ENCODE measurements at regions not wholly inside any gene's neighbourhood (a gene's known extent, or its start where the extent isn't known, plus 50 kb on each side); places are given as distances from the start of the nearest gene placed in this dataset.
A peak's percentile ranks its signal among the peaks of the same experiment; 100 is the strongest.

- Histone ChIP-seq H3K36me3 (ENCODE audit: insufficient read depth, low read length) (no peaks in the 10 kb centered on the region), H3K27me3 (ENCODE audit: control insufficient read depth, insufficient read depth, low read length) (no peaks in the 10 kb centered on the region), H3K9ac (ENCODE audit: low read depth, low read length) (no peak overlapping the region), H3K4me1 (ENCODE audit: control insufficient read depth, insufficient read depth, low read length) (no peaks in the 10 kb centered on the region), H3K4me3 (ENCODE audit: low read length) (no peak overlapping the region), H3K4me2 (ENCODE audit: low read length) (no peak overlapping the region), H3K9me3 (replicated peaks; ENCODE audit: low read length) (no peaks in the 10 kb centered on the region)
Measured at GRCh38 chr6:148258868-148259267, 83.8 kb upstream of the SASH1 start.

GRCh38 chr6:148261470-148261869 lies 81.2 kb upstream of the SASH1 start:
- Histone ChIP-seq H3K4me3 (ENCODE audit: low read length) (no peak overlapping the region), H3K27me3 (ENCODE audit: control insufficient read depth, insufficient read depth, low read length) (no peaks in the 10 kb centered on the region), H3K4me2 (ENCODE audit: low read length) (no peak overlapping the region), H3K9me3 (replicated peaks; ENCODE audit: low read length) (no peaks in the 10 kb centered on the region), H3K4me1 (ENCODE audit: control insufficient read depth, insufficient read depth, low read length) (no peaks in the 10 kb centered on the region), H3K9ac (ENCODE audit: low read depth, low read length) (no peak overlapping the region), H3K36me3 (ENCODE audit: insufficient read depth, low read length) (no peaks in the 10 kb centered on the region)

- peaks cover 12% of the 10 kb centered on the region for H3K4me1 ChIP-seq (ENCODE audit: control insufficient read depth, insufficient read depth, low read length)
- no peaks in the 10 kb centered on the region for H3K36me3 ChIP-seq (ENCODE audit: insufficient read depth, low read length)
- H3K9ac ChIP-seq (ENCODE audit: low read depth, low read length) = no peak overlapping the region
- no peak overlapping the region for H3K4me2 ChIP-seq (ENCODE audit: low read length)
- no peaks in the 10 kb centered on the region for H3K27me3 ChIP-seq (ENCODE audit: control insufficient read depth, insufficient read depth, low read length)
- H3K9me3 ChIP-seq (replicated peaks; ENCODE audit: low read length) = no peaks in the 10 kb centered on the region
- H3K4me3 ChIP-seq (ENCODE audit: low read length) = no peak overlapping the region
Measured at GRCh38 chr6:148263010-148263409, 79.6 kb upstream of the SASH1 start.

GRCh38 chr6:148263961-148264360 lies 78.7 kb upstream of the SASH1 start:
- no peak overlapping the region for H3K4me2 ChIP-seq (ENCODE audit: low read length)
- no peaks in the 10 kb centered on the region for H3K27me3 ChIP-seq (ENCODE audit: control insufficient read depth, insufficient read depth, low read length)
- peaks cover 21% of the 10 kb centered on the region for H3K4me1 ChIP-seq (ENCODE audit: control insufficient read depth, insufficient read depth, low read length)
- no peak overlapping the region for H3K4me3 ChIP-seq (ENCODE audit: low read length)
- H3K9ac ChIP-seq (ENCODE audit: low read depth, low read length) = no peak overlapping the region
- H3K9me3 ChIP-seq (replicated peaks; ENCODE audit: low read length) = no peaks in the 10 kb centered on the region
- H3K36me3 ChIP-seq (ENCODE audit: insufficient read depth, low read length) = no peaks in the 10 kb centered on the region

- Histone ChIP-seq H3K9me3 (replicated peaks; ENCODE audit: low read length) (no peaks in the 10 kb centered on the region), H3K4me1 (ENCODE audit: control insufficient read depth, insufficient read depth, low read length) (peaks cover 26% of the 10 kb centered on the region), H3K4me3 (ENCODE audit: low read length) (no peak overlapping the region), H3K36me3 (ENCODE audit: insufficient read depth, low read length) (no peaks in the 10 kb centered on the region), H3K9ac (ENCODE audit: low read depth, low read length) (no peak overlapping the region), H3K4me2 (ENCODE audit: low read length) (no peak overlapping the region), H3K27me3 (ENCODE audit: control insufficient read depth, insufficient read depth, low read length) (no peaks in the 10 kb centered on the region)
Measured at GRCh38 chr6:148265054-148265453, 77.6 kb upstream of the SASH1 start.

- no peak overlapping the region for H3K4me2 ChIP-seq (ENCODE audit: low read length)
Measured at GRCh38 chr6:148269386-148269785, 73.3 kb upstream of the SASH1 start.

GRCh38 chr6:148271711-148272439 lies 70.8 kb upstream of the SASH1 start:
- peaks cover 51% of the 10 kb centered on the region for H3K4me1 ChIP-seq (ENCODE audit: control insufficient read depth, insufficient read depth, low read length)
- no peaks in the 10 kb centered on the region for H3K36me3 ChIP-seq (ENCODE audit: insufficient read depth, low read length)
- H3K4me3 ChIP-seq (ENCODE audit: low read length) = peak overlapping the region; percentile 55
- no peaks in the 10 kb centered on the region for H3K27me3 ChIP-seq (ENCODE audit: control insufficient read depth, insufficient read depth, low read length)
- H3K9me3 ChIP-seq (replicated peaks; ENCODE audit: low read length) = no peaks in the 10 kb centered on the region
- peak overlapping the region; percentile 68 for H3K4me2 ChIP-seq (ENCODE audit: low read length)
- peak overlapping the region; percentile 66 for H3K9ac ChIP-seq (ENCODE audit: low read depth, low read length)

More at GRCh38 chr6:148269386-148269785, 73.3 kb upstream of the SASH1 start:
- H3K9me3 ChIP-seq (replicated peaks; ENCODE audit: low read length) = no peaks in the 10 kb centered on the region
- H3K9ac ChIP-seq (ENCODE audit: low read depth, low read length) = no peak overlapping the region
- H3K4me1 ChIP-seq (ENCODE audit: control insufficient read depth, insufficient read depth, low read length) = peaks cover 44% of the 10 kb centered on the region
- no peak overlapping the region for H3K4me3 ChIP-seq (ENCODE audit: low read length)
- H3K36me3 ChIP-seq (ENCODE audit: insufficient read depth, low read length) = no peaks in the 10 kb centered on the region
- no peaks in the 10 kb centered on the region for H3K27me3 ChIP-seq (ENCODE audit: control insufficient read depth, insufficient read depth, low read length)

GRCh38 chr6:148272597-148272996 lies 70.0 kb upstream of the SASH1 start:
- Histone ChIP-seq H3K36me3 (ENCODE audit: insufficient read depth, low read length) (no peaks in the 10 kb centered on the region), H3K27me3 (ENCODE audit: control insufficient read depth, insufficient read depth, low read length) (no peaks in the 10 kb centered on the region), H3K4me1 (ENCODE audit: control insufficient read depth, insufficient read depth, low read length) (peaks cover 44% of the 10 kb centered on the region), H3K9me3 (replicated peaks; ENCODE audit: low read length) (no peaks in the 10 kb centered on the region), H3K9ac (ENCODE audit: low read depth, low read length) (peak overlapping the region; percentile 66), H3K4me2 (ENCODE audit: low read length) (no peak overlapping the region), H3K4me3 (ENCODE audit: low read length) (peak overlapping the region; percentile 55)

GRCh38 chr6:148273962-148274752 lies 68.5 kb upstream of the SASH1 start:
- Histone ChIP-seq H3K36me3 (ENCODE audit: insufficient read depth, low read length) (no peaks in the 10 kb centered on the region), H3K27me3 (ENCODE audit: control insufficient read depth, insufficient read depth, low read length) (no peaks in the 10 kb centered on the region), H3K9me3 (replicated peaks; ENCODE audit: low read length) (no peaks in the 10 kb centered on the region), H3K4me2 (ENCODE audit: low read length) (no peak overlapping the region), H3K4me3 (ENCODE audit: low read length) (no peak overlapping the region), H3K4me1 (ENCODE audit: control insufficient read depth, insufficient read depth, low read length) (peaks cover 30% of the 10 kb centered on the region), H3K9ac (ENCODE audit: low read depth, low read length) (no peak overlapping the region)

- Histone ChIP-seq H3K4me3 (ENCODE audit: low read length) (no peak overlapping the region), H3K9me3 (replicated peaks; ENCODE audit: low read length) (no peaks in the 10 kb centered on the region), H3K9ac (ENCODE audit: low read depth, low read length) (no peak overlapping the region), H3K4me1 (ENCODE audit: control insufficient read depth, insufficient read depth, low read length) (peaks cover 27% of the 10 kb centered on the region), H3K27me3 (ENCODE audit: control insufficient read depth, insufficient read depth, low read length) (no peaks in the 10 kb centered on the region), H3K4me2 (ENCODE audit: low read length) (no peak overlapping the region), H3K36me3 (ENCODE audit: insufficient read depth, low read length) (no peaks in the 10 kb centered on the region)
Measured at GRCh38 chr6:148274809-148275208, 67.8 kb upstream of the SASH1 start.

GRCh38 chr6:148285205-148285604 lies 57.4 kb upstream of the SASH1 start:
- H3K36me3 ChIP-seq (ENCODE audit: insufficient read depth, low read length) = no peaks in the 10 kb centered on the region
- no peak overlapping the region for H3K4me3 ChIP-seq (ENCODE audit: low read length)
- H3K9me3 ChIP-seq (replicated peaks; ENCODE audit: low read length) = no peaks in the 10 kb centered on the region
- H3K4me2 ChIP-seq (ENCODE audit: low read length) = no peak overlapping the region
- no peaks in the 10 kb centered on the region for H3K27me3 ChIP-seq (ENCODE audit: control insufficient read depth, insufficient read depth, low read length)
- H3K9ac ChIP-seq (ENCODE audit: low read depth, low read length) = no peak overlapping the region
- H3K4me1 ChIP-seq (ENCODE audit: control insufficient read depth, insufficient read depth, low read length) = peaks cover 11% of the 10 kb centered on the region
